ENCODE measurements at regions not wholly inside any gene's neighbourhood (a gene's known extent, or its start where the extent isn't known, plus 50 kb on each side); places are given as distances from the start of the nearest gene placed in this dataset.

- TF ChIP-seq CTCF (IDR thresholded peaks at IDR 0.05; ENCODE audit: insufficient read depth, low read length, poor library complexity, severe bottlenecking) = no peak
- no peak for TF ChIP-seq EZH2phosphoT487 (conservative IDR thresholded peaks at IDR 0.05; ENCODE audit: low read length)
These were observed 1054.8 kb downstream of the MAT2B start for GRCh38 chr5:164560216-164560615.

Data from SU-DHL-6 (cell line).